ENCODE measurements at regions not wholly inside any gene's neighbourhood (a gene's known extent, or its start where the extent isn't known, plus 50 kb on each side); places are given as distances from the start of the nearest gene placed in this dataset.
"Not testable (repeated sequence)": the region's sequence is repeated elsewhere in the genome, so short reads cannot be mapped to it uniquely, and the experiment has no call there.

DNA sequence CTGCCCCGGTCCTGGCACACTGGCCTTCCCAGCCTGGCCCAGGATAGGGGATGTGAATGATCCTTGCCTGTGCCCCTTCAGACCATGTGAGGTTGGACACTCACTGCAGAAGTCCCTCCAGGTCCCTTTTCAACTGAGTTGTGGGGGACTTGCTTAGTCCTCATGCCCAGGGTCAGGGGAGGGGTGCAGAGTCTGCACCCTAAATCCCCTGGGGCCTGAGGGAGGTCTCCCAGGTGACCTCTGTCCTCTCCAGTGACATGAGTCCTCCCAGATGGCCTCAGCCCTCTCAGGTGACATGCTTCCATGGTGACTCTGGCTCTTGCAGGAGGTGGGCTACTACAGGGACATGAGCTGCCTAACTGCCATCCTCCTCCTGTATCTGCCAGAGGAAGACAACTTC, 775.1 kb downstream of the SPATA31A1 start:
- TF ChIP-seq, protein P1, sequence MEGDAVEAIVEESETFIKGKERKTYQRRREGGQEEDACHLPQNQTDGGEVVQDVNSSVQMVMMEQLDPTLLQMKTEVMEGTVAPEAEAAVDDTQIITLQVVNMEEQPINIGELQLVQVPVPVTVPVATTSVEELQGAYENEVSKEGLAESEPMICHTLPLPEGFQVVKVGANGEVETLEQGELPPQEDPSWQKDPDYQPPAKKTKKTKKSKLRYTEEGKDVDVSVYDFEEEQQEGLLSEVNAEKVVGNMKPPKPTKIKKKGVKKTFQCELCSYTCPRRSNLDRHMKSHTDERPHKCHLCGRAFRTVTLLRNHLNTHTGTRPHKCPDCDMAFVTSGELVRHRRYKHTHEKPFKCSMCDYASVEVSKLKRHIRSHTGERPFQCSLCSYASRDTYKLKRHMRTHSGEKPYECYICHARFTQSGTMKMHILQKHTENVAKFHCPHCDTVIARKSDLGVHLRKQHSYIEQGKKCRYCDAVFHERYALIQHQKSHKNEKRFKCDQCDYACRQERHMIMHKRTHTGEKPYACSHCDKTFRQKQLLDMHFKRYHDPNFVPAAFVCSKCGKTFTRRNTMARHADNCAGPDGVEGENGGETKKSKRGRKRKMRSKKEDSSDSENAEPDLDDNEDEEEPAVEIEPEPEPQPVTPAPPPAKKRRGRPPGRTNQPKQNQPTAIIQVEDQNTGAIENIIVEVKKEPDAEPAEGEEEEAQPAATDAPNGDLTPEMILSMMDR (IDR thresholded peaks at IDR 0.05) = not testable (repeated sequence)
- not testable (repeated sequence) for TF ChIP-seq POLR2A (IDR thresholded peaks at IDR 0.05)
